H9 (cell line): ENCODE measurements at regions not wholly inside any gene's neighbourhood (a gene's known extent, or its start where the extent isn't known, plus 50 kb on each side); places are given as distances from the start of the nearest gene placed in this dataset.

Experiments used
- DNase-seq: peaks from one replicate; pipeline ENCODE4 v3.0.0-alpha.2; 2017
- H2AFZ ChIP-seq: one replicate; pipeline ENCODE4 v1.6.1; 2013; ENCODE audit warnings: mild to moderate bottlenecking, low read length, control low read depth, moderate library complexity
- H2AK5ac ChIP-seq: 2 replicates; pipeline ENCODE4 v1.6.1; 2013; ENCODE audit warnings: low read length, control low read depth, mixed read lengths; ENCODE audit not compliant: insufficient read length
- H2BK120ac ChIP-seq: one replicate; pipeline ENCODE4 v1.6.1; 2013; ENCODE audit warnings: low read depth, mild to moderate bottlenecking, low read length, control low read depth, inconsistent platforms; ENCODE audit not compliant: poor library complexity, severe bottlenecking
- H2BK12ac ChIP-seq: 2 replicates; pipeline ENCODE4 v1.6.1; 2013; ENCODE audit warnings: low read length, control low read depth, mixed read lengths, low read depth; ENCODE audit not compliant: insufficient read length
- H2BK15ac ChIP-seq: 2 replicates; pipeline ENCODE4 v1.6.1; 2013; ENCODE audit warnings: low read depth, low read length, control low read depth
- H2BK20ac ChIP-seq: one replicate; pipeline ENCODE4 v1.6.1; 2013; ENCODE audit warnings: low read depth, mild to moderate bottlenecking, low read length, control low read depth, inconsistent platforms; ENCODE audit not compliant: poor library complexity, severe bottlenecking
- H2BK5ac ChIP-seq: 2 replicates; pipeline ENCODE4 v1.6.1; 2013; ENCODE audit warnings: low read length, control low read depth, mixed read lengths; ENCODE audit not compliant: insufficient read length
- H3K14ac ChIP-seq: 2 replicates; pipeline ENCODE4 v1.6.1; 2013; ENCODE audit warnings: low read length, control low read depth; ENCODE audit not compliant: insufficient read depth
- H3K18ac ChIP-seq: 2 replicates; pipeline ENCODE4 v1.6.1; 2013; ENCODE audit warnings: low read depth, mild to moderate bottlenecking, mixed read lengths, low read length, control low read depth; ENCODE audit not compliant: insufficient read length
- H3K23ac ChIP-seq: 2 replicates; pipeline ENCODE4 v1.6.1; 2013; ENCODE audit warnings: low read length, control low read depth, mixed read lengths, low read depth; ENCODE audit not compliant: insufficient read length
- H3K23me2 ChIP-seq: 2 replicates; pipeline ENCODE4 v1.6.1; 2013; ENCODE audit warnings: low read depth, mild to moderate bottlenecking, mixed read lengths, low read length, control low read depth; ENCODE audit not compliant: insufficient read length, poor library complexity, severe bottlenecking
- H3K27ac ChIP-seq: 2 replicates; pipeline ENCODE4 v1.5.1; 2013; ENCODE audit warnings: low read length, control low read depth, mixed read lengths, low read depth; ENCODE audit not compliant: insufficient read length
- H3K27me3 ChIP-seq: 2 replicates; pipeline ENCODE4 v1.6.1; 2013; ENCODE audit warnings: low read length, control low read depth, inconsistent platforms; ENCODE audit not compliant: insufficient read depth
- H3K4ac ChIP-seq: 2 replicates; pipeline ENCODE4 v1.6.1; 2013; ENCODE audit warnings: low read depth, mild to moderate bottlenecking, control low read depth, inconsistent platforms, low read length, moderate library complexity
- H3K4me1 ChIP-seq: 2 replicates; pipeline ENCODE4 v1.6.1; 2013; ENCODE audit warnings: low read length, control low read depth, inconsistent platforms; ENCODE audit not compliant: insufficient read depth
- H3K4me2 ChIP-seq: 2 replicates; pipeline ENCODE4 v1.6.1; 2013; ENCODE audit warnings: low read length, control low read depth, mixed read lengths; ENCODE audit not compliant: insufficient read length, insufficient read depth
- H3K56ac ChIP-seq: 2 replicates; pipeline ENCODE4 v1.6.1; 2013; ENCODE audit warnings: low read depth, mild to moderate bottlenecking, mixed read lengths, low read length, control low read depth; ENCODE audit not compliant: insufficient read length
- H3K79me1 ChIP-seq: 2 replicates; pipeline ENCODE4 v1.6.1; 2013; ENCODE audit warnings: low read depth, mild to moderate bottlenecking, moderate library complexity, low read length, control low read depth, inconsistent platforms; ENCODE audit not compliant: insufficient read depth, poor library complexity, severe bottlenecking
- H3K79me2 ChIP-seq: 2 replicates; pipeline ENCODE4 v1.6.1; 2013; ENCODE audit warnings: low read length, control low read depth, inconsistent platforms; ENCODE audit not compliant: insufficient read depth
- H3K9ac ChIP-seq: 2 replicates; pipeline ENCODE4 v1.6.1; 2013; ENCODE audit warnings: low read length, control low read depth, mixed read lengths; ENCODE audit not compliant: insufficient read length; ENCODE audit errors: extremely low read depth
- H3K9me3 ChIP-seq: one replicate; pipeline ENCODE4 v1.6.1; 2013; ENCODE audit warnings: low read depth, low read length, inconsistent platforms; ENCODE audit not compliant: control insufficient read depth
- H3T11ph ChIP-seq: one replicate; pipeline ENCODE4 v1.6.1; 2013; ENCODE audit warnings: mild to moderate bottlenecking, low read length, control low read depth, inconsistent platforms
- H4K20me1 ChIP-seq: one replicate; pipeline ENCODE4 v1.6.1; 2013; ENCODE audit not compliant: control insufficient read depth, insufficient read length, insufficient read depth
- H4K5ac ChIP-seq: 2 replicates; pipeline ENCODE4 v1.6.1; 2013; ENCODE audit warnings: low read depth, mild to moderate bottlenecking, mixed read lengths, low read length, control low read depth; ENCODE audit not compliant: insufficient read length
- H4K8ac ChIP-seq: replicated peaks from 2 replicates; pipeline ENCODE4 v1.6.1; 2013; ENCODE audit warnings: low read length, control low read depth, mixed read lengths, low read depth; ENCODE audit not compliant: insufficient read length
- H4K91ac ChIP-seq: 2 replicates; pipeline ENCODE4 v1.6.1; 2013; ENCODE audit warnings: low read depth, mild to moderate bottlenecking, moderate library complexity, mixed read lengths, low read length, control low read depth; ENCODE audit not compliant: insufficient read length
- H3K27ac Mint-ChIP-seq, 3 experiments: 2 replicates in 2 of 3; 3 replicates in 1 of 3; pipeline ENCODE4 v1.8.0; 2020 to 2021; ENCODE audit warnings: mixed read lengths in 3 of 3, mild to moderate bottlenecking in 1 of 3, moderate library complexity in 1 of 3
- H3K27me3 Mint-ChIP-seq: 2 replicates; pipeline ENCODE4 v1.8.0; 2021; ENCODE audit warnings: low read depth, mild to moderate bottlenecking, moderate library complexity, mixed read lengths
- H3K36me3 Mint-ChIP-seq, 3 experiments: 2 replicates in 2 of 3; 3 replicates in 1 of 3; pipeline ENCODE4 v1.8.0; 2020 to 2021; ENCODE audit warnings: low read depth in 3 of 3, mixed read lengths in 3 of 3; ENCODE audit not compliant: insufficient read depth in 1 of 3
- H3K4me1 Mint-ChIP-seq, 2 experiments: 2 replicates each; pipeline ENCODE4 v1.8.0; 2020; ENCODE audit warnings: mixed read lengths in 2 of 2
- H3K4me3 Mint-ChIP-seq, 2 experiments: 2 replicates in 1 of 2; 3 replicates in 1 of 2; pipeline ENCODE4 v1.8.0; 2020 to 2021; ENCODE audit warnings: mild to moderate bottlenecking in 2 of 2, mixed read lengths in 2 of 2, moderate library complexity in 1 of 2
- H3K9me3 Mint-ChIP-seq, 2 experiments: 2 replicates in 1 of 2; 3 replicates in 1 of 2; pipeline ENCODE4 v1.8.0; 2020; ENCODE audit warnings: mild to moderate bottlenecking in 2 of 2, mixed read lengths in 2 of 2, moderate library complexity in 1 of 2
- CTCF ChIP-seq: fragments of 200-600 bp; sonication (generic); conservative IDR thresholded peaks from 3 replicates; pipeline ENCODE4 v1.8.0; 2021; ENCODE audit warnings: antibody characterized with exemption, mild to moderate bottlenecking
- WGBS: extraction: QIAGEN DNeasy Blood & Tissue Kit; methylation state at CpG from one replicate; pipeline ENCODE4 v1.1.7; 2013; ENCODE audit warnings: missing lambda C conversion rate, low lambda C conversion rate, mixed read lengths; ENCODE audit not compliant: insufficient read length; ENCODE audit errors: extremely low coverage; 5-methylcytosine and 5-hydroxymethylcytosine counted together

DNA sequence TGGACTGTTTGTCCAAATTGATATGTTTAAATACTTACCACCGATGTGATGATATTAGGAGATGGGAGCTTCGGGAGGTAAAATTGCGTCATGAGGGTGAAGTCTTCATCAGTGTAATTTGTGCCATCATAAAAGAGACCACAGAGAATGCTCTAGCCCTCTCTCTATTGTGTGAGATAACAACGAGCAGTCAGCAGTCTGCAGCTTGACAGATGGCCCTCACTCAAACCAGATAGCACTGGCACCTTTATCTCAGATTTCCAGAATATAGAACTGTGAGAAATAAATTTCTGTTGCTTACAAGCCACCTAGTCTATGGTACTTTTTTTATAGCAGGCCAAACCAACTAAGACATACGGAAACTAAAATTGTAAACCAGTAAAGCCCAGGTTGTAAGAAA lies 1718.9 kb upstream of the MIR17HG start:
- Histone ChIP-seq H3K56ac (no peak overlapping the region), H3K9ac (no peak overlapping the region), H4K5ac (no peak overlapping the region), H3K4ac (no peak overlapping the region), H3K23me2 (no peaks in the 10 kb centered on the region), H2BK15ac (no peak overlapping the region), H2AK5ac (no peak overlapping the region), H2BK12ac (no peak overlapping the region), H3K79me1 (no peaks in the 10 kb centered on the region), H3K9me3 (no peaks in the 10 kb centered on the region), H3K27ac (no peak overlapping the region), H4K91ac (no peak overlapping the region), H3K4me2 (no peak overlapping the region), H3K23ac (no peak overlapping the region), H3T11ph (no peak overlapping the region), H3K79me2 (no peaks in the 10 kb centered on the region), H3K14ac (no peak overlapping the region), H4K20me1 (no peaks in the 10 kb centered on the region), H3K4me1 (no peaks in the 10 kb centered on the region), H2BK5ac (no peak overlapping the region), H4K8ac (no peak overlapping the region), H2BK120ac (no peak overlapping the region), H2AFZ (no peak overlapping the region), H3K27me3 (no peaks in the 10 kb centered on the region), H3K18ac (no peak overlapping the region), H2BK20ac (no peak overlapping the region)
- no CpG with 5 or more reads among the region's 5 CpGs for WGBS
- H3K4me3 Mint-ChIP-seq, result no peak overlapping the region
- H3K27me3 Mint-ChIP-seq, result no peaks in the 10 kb centered on the region
- no peak for TF ChIP-seq CTCF
- no peak overlapping the region for H3K27ac Mint-ChIP-seq
- no peaks in the 10 kb centered on the region for H3K4me1 Mint-ChIP-seq
- no peak for DNase-seq
- no peaks in the 10 kb centered on the region for H3K36me3 Mint-ChIP-seq
- no peaks in the 10 kb centered on the region for H3K9me3 Mint-ChIP-seq
